ENCODE measurements at regions not wholly inside any gene's neighbourhood (a gene's known extent, or its start where the extent isn't known, plus 50 kb on each side); places are given as distances from the start of the nearest gene placed in this dataset. TPM values are rescaled to one million over a fixed set of nuclear protein-coding genes. Genes with fewer than 3 reads are reported as not detected.

- DNase-seq (ENCODE audit: extremely low spot score in 2 of 2), result no peak
- no peak for TF ChIP-seq CTCF (IDR thresholded peaks at IDR 0.05)
- TF ChIP-seq POLR2AphosphoS5 (IDR thresholded peaks at IDR 0.05; ENCODE audit: insufficient read depth in 1 of 2, low read depth in 1 of 2), result no peak
- TF ChIP-seq POLR2A (IDR thresholded peaks at IDR 0.05), result no peak
- intact Hi-C loops (cut with DNase I), result loop anchor here (10.0 kb wide), 2 partner anchors 236 to 426 kb away; no protein-coding TSS in a partner anchor
- Histone ChIP-seq H3K27ac (no peak overlapping the region), H3K4me3 (no peak overlapping the region), H3K9me3 (no peaks in the 10 kb centered on the region), H3K27me3 (no peaks in the 10 kb centered on the region), H3K36me3 (no peaks in the 10 kb centered on the region), H3K4me1 (no peaks in the 10 kb centered on the region)
Observed at GRCh38 chr15:25930931-25931330, 67.8 kb upstream of the ATP10A start.

Small RNAs in the stretch of these regions (small RNA-seq; reads per million reads assigned to genes)
- not detected for gene RF00554

Measured in vagina (tissue), 2 donors.